ENCODE measurements at regions not wholly inside any gene's neighbourhood (a gene's known extent, or its start where the extent isn't known, plus 50 kb on each side); places are given as distances from the start of the nearest gene placed in this dataset.

- ATAC-seq (ENCODE audit: low FRiP score in 2 of 2) (no peak), DNase-seq (no peak)
- 85 to 86% methylated on average over 3 of the region's 3 CpGs for WGBS, 2 donors
- H3K9me3 ChIP-seq = no peaks in the 10 kb centered on the region
- no peaks in the 10 kb centered on the region for H3K27me3 ChIP-seq
- TF ChIP-seq POLR2A (IDR thresholded peaks at IDR 0.05) (no peak), EP300 (IDR thresholded peaks at IDR 0.05) (no peak), POLR2AphosphoS5 (IDR thresholded peaks at IDR 0.05) (no peak)
- TF ChIP-seq, protein P1, sequence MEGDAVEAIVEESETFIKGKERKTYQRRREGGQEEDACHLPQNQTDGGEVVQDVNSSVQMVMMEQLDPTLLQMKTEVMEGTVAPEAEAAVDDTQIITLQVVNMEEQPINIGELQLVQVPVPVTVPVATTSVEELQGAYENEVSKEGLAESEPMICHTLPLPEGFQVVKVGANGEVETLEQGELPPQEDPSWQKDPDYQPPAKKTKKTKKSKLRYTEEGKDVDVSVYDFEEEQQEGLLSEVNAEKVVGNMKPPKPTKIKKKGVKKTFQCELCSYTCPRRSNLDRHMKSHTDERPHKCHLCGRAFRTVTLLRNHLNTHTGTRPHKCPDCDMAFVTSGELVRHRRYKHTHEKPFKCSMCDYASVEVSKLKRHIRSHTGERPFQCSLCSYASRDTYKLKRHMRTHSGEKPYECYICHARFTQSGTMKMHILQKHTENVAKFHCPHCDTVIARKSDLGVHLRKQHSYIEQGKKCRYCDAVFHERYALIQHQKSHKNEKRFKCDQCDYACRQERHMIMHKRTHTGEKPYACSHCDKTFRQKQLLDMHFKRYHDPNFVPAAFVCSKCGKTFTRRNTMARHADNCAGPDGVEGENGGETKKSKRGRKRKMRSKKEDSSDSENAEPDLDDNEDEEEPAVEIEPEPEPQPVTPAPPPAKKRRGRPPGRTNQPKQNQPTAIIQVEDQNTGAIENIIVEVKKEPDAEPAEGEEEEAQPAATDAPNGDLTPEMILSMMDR (IDR thresholded peaks at IDR 0.05) = no peak
- no peak overlapping the region for H3K4me3 ChIP-seq
- H3K27ac ChIP-seq = no peak overlapping the region
- H3K4me1 ChIP-seq = no peaks in the 10 kb centered on the region
- no peaks in the 10 kb centered on the region for H3K36me3 ChIP-seq
Measured at GRCh38 chr2:139241286-139241685, 461.1 kb upstream of the NXPH2 start.

- Histone ChIP-seq H3K27me3 (no peaks in the 10 kb centered on the region), H3K4me1 (no peaks in the 10 kb centered on the region), H3K27ac (no peak overlapping the region), H3K36me3 (no peaks in the 10 kb centered on the region), H3K9me3 (no peaks in the 10 kb centered on the region), H3K4me3 (no peak overlapping the region)
- DNase-seq = no peak
- no peak for ATAC-seq (ENCODE audit: low FRiP score in 2 of 2)
- TF ChIP-seq POLR2A (IDR thresholded peaks at IDR 0.05) = no peak
- no peak for TF ChIP-seq POLR2AphosphoS5 (IDR thresholded peaks at IDR 0.05)
- TF ChIP-seq, protein P1 (IDR thresholded peaks at IDR 0.05) = no peak
- TF ChIP-seq EP300 (IDR thresholded peaks at IDR 0.05) = no peak
- WGBS, 2 donors = 83 to 94% methylated on average over 3 of the region's 3 CpGs
Measured at GRCh38 chr2:139237023-139237422, 456.8 kb upstream of the NXPH2 start.

DNA sequence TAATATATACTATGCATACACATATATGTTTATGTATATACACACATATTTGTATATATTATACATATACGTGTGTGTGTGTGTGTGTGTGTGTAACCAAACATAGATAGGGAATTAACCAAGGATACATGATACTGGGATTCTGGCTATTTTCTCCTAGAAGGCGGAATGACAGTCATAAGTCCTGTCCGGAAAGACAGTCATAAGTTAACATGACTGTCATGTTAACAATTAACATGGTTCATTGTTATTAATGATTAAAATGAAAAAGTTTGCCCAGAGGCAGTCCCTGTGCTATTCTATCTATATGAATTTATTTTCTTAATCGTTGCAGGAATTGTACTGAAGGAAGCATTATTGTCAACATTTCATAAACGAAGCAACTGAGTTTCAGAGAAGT is 450.7 kb upstream of the NXPH2 start:
- no peaks in the 10 kb centered on the region for H3K4me1 ChIP-seq
- no peak overlapping the region for H3K4me3 ChIP-seq
- H3K27ac ChIP-seq = no peak overlapping the region
- TF ChIP-seq POLR2A (IDR thresholded peaks at IDR 0.05) = no peak
- TF ChIP-seq POLR2AphosphoS5 (IDR thresholded peaks at IDR 0.05) = no peak
- TF ChIP-seq EP300 (IDR thresholded peaks at IDR 0.05) = no peak
- TF ChIP-seq, protein P1 (IDR thresholded peaks at IDR 0.05) = no peak
- no peaks in the 10 kb centered on the region for H3K27me3 ChIP-seq
- 62 to 71% methylated on average over 5 of the region's 5 CpGs for WGBS, 2 donors
- no peaks in the 10 kb centered on the region for H3K36me3 ChIP-seq
- ATAC-seq (ENCODE audit: low FRiP score in 2 of 2) = no peak
- no peak for DNase-seq
- H3K9me3 ChIP-seq = no peaks in the 10 kb centered on the region

- TF ChIP-seq POLR2AphosphoS5 (IDR thresholded peaks at IDR 0.05) (no peak), EP300 (IDR thresholded peaks at IDR 0.05) (no peak), POLR2A (IDR thresholded peaks at IDR 0.05) (no peak)
- TF ChIP-seq, protein P1 (IDR thresholded peaks at IDR 0.05) = no peak
- no peaks in the 10 kb centered on the region for H3K36me3 ChIP-seq
- H3K27ac ChIP-seq = no peak overlapping the region
- H3K27me3 ChIP-seq = no peaks in the 10 kb centered on the region
- no peak for DNase-seq
- H3K9me3 ChIP-seq = no peaks in the 10 kb centered on the region
- H3K4me3 ChIP-seq = no peak overlapping the region
- 92 to 94% methylated on average over 2 of the region's 2 CpGs for WGBS, 2 donors
- H3K4me1 ChIP-seq = no peaks in the 10 kb centered on the region
- no peak for ATAC-seq (ENCODE audit: low FRiP score in 2 of 2)
Measured at GRCh38 chr2:139228276-139228675, 448.1 kb upstream of the NXPH2 start.

DNA sequence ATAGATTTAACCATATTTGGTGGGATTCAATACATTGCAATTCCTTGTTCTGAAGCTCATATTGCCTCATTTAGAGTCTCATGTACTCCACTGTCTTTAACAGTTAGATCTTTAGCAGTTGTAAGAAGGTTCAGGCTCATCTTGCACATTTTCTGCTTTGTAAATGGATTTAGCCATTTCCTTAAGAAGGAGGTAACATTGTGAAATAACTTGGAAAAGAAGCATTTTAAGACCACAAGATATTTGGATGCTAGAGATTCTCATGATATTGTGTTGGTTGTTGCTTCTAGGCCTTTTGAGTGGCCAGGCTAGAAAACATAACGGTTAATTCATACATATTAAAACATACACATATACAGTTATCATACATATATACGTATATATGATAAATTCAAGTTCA is 445.8 kb upstream of the NXPH2 start:
- no peaks in the 10 kb centered on the region for H3K9me3 ChIP-seq
- no peak overlapping the region for H3K4me3 ChIP-seq
- no peaks in the 10 kb centered on the region for H3K36me3 ChIP-seq
- no peaks in the 10 kb centered on the region for H3K4me1 ChIP-seq
- ATAC-seq (ENCODE audit: low FRiP score in 2 of 2) (no peak), DNase-seq (no peak)
- H3K27ac ChIP-seq = no peak overlapping the region
- no peaks in the 10 kb centered on the region for H3K27me3 ChIP-seq
- WGBS, 2 donors = 92 to 97% methylated on average over 2 of the region's 2 CpGs
- TF ChIP-seq EP300 (IDR thresholded peaks at IDR 0.05) (no peak), POLR2A (IDR thresholded peaks at IDR 0.05) (no peak), POLR2AphosphoS5 (IDR thresholded peaks at IDR 0.05) (no peak)
- TF ChIP-seq, protein P1 (IDR thresholded peaks at IDR 0.05) = no peak

Data from upper lobe of left lung (tissue), 6 donors.